ENCODE measurements at regions not wholly inside any gene's neighbourhood (a gene's known extent, or its start where the extent isn't known, plus 50 kb on each side); places are given as distances from the start of the nearest gene placed in this dataset.

GRCh38 chr7:38066391-38066790 lies 111.7 kb upstream of the STARD3NL start:
- TF ChIP-seq CTCF (IDR thresholded peaks at IDR 0.05 in 2 of 3, conservative IDR thresholded peaks at IDR 0.05 in 1 of 3; ENCODE audit: control insufficient read depth in 2 of 3, extremely low read depth in 1 of 3, insufficient read depth in 1 of 3, low read depth in 3 of 3, low read length in 3 of 3): no peak
- no peak for TF ChIP-seq CREB1 (IDR thresholded peaks at IDR 0.05; ENCODE audit: low read depth)
- TF ChIP-seq ZNF207 (IDR thresholded peaks at IDR 0.05; ENCODE audit: borderline replicate concordance): no peak
- no peak for TF ChIP-seq CEBPB (IDR thresholded peaks at IDR 0.05; ENCODE audit: borderline replicate concordance in 1 of 2, low read depth in 2 of 2, low read length in 2 of 2)
- TF ChIP-seq ZBTB40 (IDR thresholded peaks at IDR 0.05; ENCODE audit: borderline replicate concordance): no peak
- TF ChIP-seq RCOR1 (conservative IDR thresholded peaks at IDR 0.05; ENCODE audit: low read depth, low read length): no peak
- TF ChIP-seq, protein P1, sequence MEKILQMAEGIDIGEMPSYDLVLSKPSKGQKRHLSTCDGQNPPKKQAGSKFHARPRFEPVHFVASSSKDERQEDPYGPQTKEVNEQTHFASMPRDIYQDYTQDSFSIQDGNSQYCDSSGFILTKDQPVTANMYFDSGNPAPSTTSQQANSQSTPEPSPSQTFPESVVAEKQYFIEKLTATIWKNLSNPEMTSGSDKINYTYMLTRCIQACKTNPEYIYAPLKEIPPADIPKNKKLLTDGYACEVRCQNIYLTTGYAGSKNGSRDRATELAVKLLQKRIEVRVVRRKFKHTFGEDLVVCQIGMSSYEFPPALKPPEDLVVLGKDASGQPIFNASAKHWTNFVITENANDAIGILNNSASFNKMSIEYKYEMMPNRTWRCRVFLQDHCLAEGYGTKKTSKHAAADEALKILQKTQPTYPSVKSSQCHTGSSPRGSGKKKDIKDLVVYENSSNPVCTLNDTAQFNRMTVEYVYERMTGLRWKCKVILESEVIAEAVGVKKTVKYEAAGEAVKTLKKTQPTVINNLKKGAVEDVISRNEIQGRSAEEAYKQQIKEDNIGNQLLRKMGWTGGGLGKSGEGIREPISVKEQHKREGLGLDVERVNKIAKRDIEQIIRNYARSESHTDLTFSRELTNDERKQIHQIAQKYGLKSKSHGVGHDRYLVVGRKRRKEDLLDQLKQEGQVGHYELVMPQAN (conservative IDR thresholded peaks at IDR 0.05): no peak
- no peak for TF ChIP-seq SP1 (IDR thresholded peaks at IDR 0.05; ENCODE audit: low read depth, low read length)
- no peak for TF ChIP-seq MXI1 (IDR thresholded peaks at IDR 0.05; ENCODE audit: low read depth, low read length)
- no peak for TF ChIP-seq BHLHE40 (IDR thresholded peaks at IDR 0.05; ENCODE audit: borderline replicate concordance in 1 of 2, low read depth in 2 of 2, low read length in 1 of 2)
- no peak for TF ChIP-seq DPF2 (IDR thresholded peaks at IDR 0.05)
- no peak for TF ChIP-seq BCL11A (IDR thresholded peaks at IDR 0.05; ENCODE audit: low read depth, low read length)

Data from GM12878 (cell line).